ENCODE measurements at regions not wholly inside any gene's neighbourhood (a gene's known extent, or its start where the extent isn't known, plus 50 kb on each side); places are given as distances from the start of the nearest gene placed in this dataset.

DNA sequence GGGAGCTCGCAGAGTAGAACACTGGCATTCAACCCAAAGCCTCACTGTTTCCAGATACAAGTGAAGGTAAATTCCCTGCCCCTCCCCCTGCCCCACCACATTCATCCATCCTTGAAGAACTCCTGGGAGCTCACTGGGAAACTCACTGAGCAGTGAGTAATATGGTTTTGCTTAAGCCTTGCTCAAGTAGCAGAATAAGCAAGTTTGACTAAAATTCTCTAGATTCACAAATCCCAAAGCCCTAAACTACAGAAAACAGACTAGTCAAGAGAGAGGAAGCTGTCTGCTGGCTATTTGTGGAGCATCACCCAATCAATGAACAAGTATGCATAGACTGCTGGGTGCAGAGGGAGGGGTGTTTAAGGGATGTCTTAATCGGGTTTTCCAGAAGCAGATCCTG, 82.1 kb downstream of the UNC5CL start:
- Histone ChIP-seq H3K36me3 (replicated peaks in 1 of 2; ENCODE audit: control insufficient read depth in 1 of 2, insufficient read depth in 2 of 2, low read length in 2 of 2) (no peaks in the 10 kb centered on the region), H3K27me3 (ENCODE audit: control insufficient read depth in 1 of 2, insufficient read depth in 2 of 2, low read length in 2 of 2) (no peaks in the 10 kb centered on the region), H3K79me2 (ENCODE audit: insufficient read depth, low read length) (no peaks in the 10 kb centered on the region), H3K4me1 (ENCODE audit: insufficient read depth, low read length) (peaks cover 74% of the 10 kb centered on the region), H3K4me2 (ENCODE audit: low read depth, low read length) (no peak overlapping the region), H3K9me3 (ENCODE audit: low read length) (no peaks in the 10 kb centered on the region), H3K27ac (ENCODE audit: extremely low read length, insufficient read depth, low read length) (no peak overlapping the region), H2AFZ (ENCODE audit: low read length) (no peak overlapping the region), H3K9ac (ENCODE audit: insufficient read depth, low read depth, low read length) (no peak overlapping the region), H3K4me3 (replicated peaks in 1 of 3; ENCODE audit: insufficient read depth in 1 of 3, low read depth in 2 of 3, low read length in 3 of 3) (no peak overlapping the region), H4K20me1 (ENCODE audit: insufficient read depth, low read length) (no peaks in the 10 kb centered on the region)
- POLR2A ChIA-PET, result interaction anchor here (1.4 to 4.3 kb wide), 2 partner anchors 14 to 40 kb away, joined by 4 to 26 read pairs; no protein-coding TSS in a partner anchor
- 38% methylated on average over 2 of the region's 2 CpGs for WGBS (ENCODE audit: low lambda C conversion rate)
- BruUV-seq (replicated peaks), result no TSS peak
- FAIRE-seq, result no peak
- in situ Hi-C loops (cut with HindIII; ENCODE audit: extremely low pct_ligation_motif_present, low pct_unique_long_range_greater_than_20kb) (no loop called here), intact Hi-C loops (cut with micrococcal nuclease; ENCODE audit: unreplicated experiment) (loop anchor here (5.0 kb wide), 1 partner anchor 60 kb away; no protein-coding TSS in a partner anchor)
- TF ChIP-seq GATAD1 (CRISPR knock-in tag; IDR thresholded peaks at IDR 0.05) (no peak), EEA1 (CRISPR knock-in tag; IDR thresholded peaks at IDR 0.05; ENCODE audit: borderline replicate concordance) (no peak), ZNF441 (CRISPR knock-in tag; IDR thresholded peaks at IDR 0.05; ENCODE audit: borderline replicate concordance) (no peak), ZNF562 (CRISPR knock-in tag; IDR thresholded peaks at IDR 0.05; ENCODE audit: borderline replicate concordance) (no peak), ZNF781 (CRISPR knock-in tag; IDR thresholded peaks at IDR 0.05; ENCODE audit: borderline replicate concordance, not compliant biosample characterization) (no peak), ATAD3A (CRISPR knock-in tag; IDR thresholded peaks at IDR 0.05) (no peak), SSRP1 (CRISPR knock-in tag; IDR thresholded peaks at IDR 0.05) (no peak), MEF2D (CRISPR knock-in tag; IDR thresholded peaks at IDR 0.05) (no peak), MZF1 (CRISPR knock-in tag; IDR thresholded peaks at IDR 0.05; ENCODE audit: borderline replicate concordance) (no peak), ELF4 (CRISPR knock-in tag; IDR thresholded peaks at IDR 0.05; ENCODE audit: borderline replicate concordance) (no peak)
- TF ChIP-seq, protein P1, sequence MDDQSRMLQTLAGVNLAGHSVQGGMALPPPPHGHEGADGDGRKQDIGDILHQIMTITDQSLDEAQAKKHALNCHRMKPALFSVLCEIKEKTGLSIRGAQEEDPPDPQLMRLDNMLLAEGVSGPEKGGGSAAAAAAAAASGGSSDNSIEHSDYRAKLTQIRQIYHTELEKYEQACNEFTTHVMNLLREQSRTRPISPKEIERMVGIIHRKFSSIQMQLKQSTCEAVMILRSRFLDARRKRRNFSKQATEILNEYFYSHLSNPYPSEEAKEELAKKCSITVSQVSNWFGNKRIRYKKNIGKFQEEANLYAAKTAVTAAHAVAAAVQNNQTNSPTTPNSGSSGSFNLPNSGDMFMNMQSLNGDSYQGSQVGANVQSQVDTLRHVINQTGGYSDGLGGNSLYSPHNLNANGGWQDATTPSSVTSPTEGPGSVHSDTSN (CRISPR knock-in tag; IDR thresholded peaks at IDR 0.05; ENCODE audit: borderline replicate concordance), result no peak
- no peak for DNase-seq (ENCODE audit: low spot score)
- CTCF ChIA-PET (ENCODE audit: low intra/inter-chr PET ratio, low total read pairs), result no interaction called here
- ATAC-seq, result no peak
